HUES6 (cell line): ENCODE measurements at regions not wholly inside any gene's neighbourhood (a gene's known extent, or its start where the extent isn't known, plus 50 kb on each side); places are given as distances from the start of the nearest gene placed in this dataset.

Experiments
- H3K27ac ChIP-seq: 2 replicates; pipeline ENCODE4 v1.7.0; 2013; ENCODE audit warnings: low read depth, mild to moderate bottlenecking, low read length, inconsistent platforms
- H3K27me3 ChIP-seq: 2 replicates; pipeline ENCODE4 v1.6.1; 2013; ENCODE audit warnings: low read length; ENCODE audit not compliant: control insufficient read depth, insufficient read depth
- H3K36me3 ChIP-seq: 2 replicates; pipeline ENCODE4 v1.6.1; 2013; ENCODE audit warnings: low read length; ENCODE audit not compliant: control insufficient read depth, insufficient read depth
- H3K4me1 ChIP-seq: 2 replicates; pipeline ENCODE4 v1.6.1; 2013; ENCODE audit warnings: low read length; ENCODE audit not compliant: control insufficient read depth, insufficient read depth
- H3K4me3 ChIP-seq: 2 replicates; pipeline ENCODE4 v1.5.1; 2013; ENCODE audit warnings: low read depth, low read length
- H3K9ac ChIP-seq: one replicate; pipeline ENCODE4 v1.6.1; 2013; ENCODE audit warnings: mild to moderate bottlenecking, low read length
- H3K9me3 ChIP-seq: 2 replicates; pipeline ENCODE4 v1.6.1; 2013; ENCODE audit warnings: low read depth, low read length; ENCODE audit not compliant: control insufficient read depth, insufficient read depth

DNA sequence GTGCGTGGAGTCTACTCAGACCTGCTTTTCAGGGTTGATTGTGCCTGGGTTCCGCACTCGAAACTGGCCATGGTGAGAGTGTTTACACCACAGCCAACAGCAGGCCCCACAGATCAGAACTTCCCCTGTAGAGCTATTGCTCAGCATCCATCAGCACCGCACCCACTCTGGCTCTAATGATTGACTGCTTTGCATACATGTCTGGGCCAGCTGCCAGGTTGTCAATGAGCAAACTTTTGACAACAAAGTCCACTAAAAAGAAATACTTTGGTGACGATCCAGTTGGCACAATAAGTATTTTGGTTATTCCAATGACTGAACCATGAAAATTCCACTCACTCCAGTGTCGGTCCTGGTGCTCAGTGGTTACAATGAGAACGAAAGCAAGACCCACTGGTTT, 190.7 kb downstream of the FOXL1 start:
- no peak overlapping the region for H3K4me3 ChIP-seq
- no peaks in the 10 kb centered on the region for H3K36me3 ChIP-seq
- no peaks in the 10 kb centered on the region; the same call in 1 of the 2 replicates for H3K9me3 ChIP-seq
- no peak overlapping the region for H3K9ac ChIP-seq
- H3K27me3 ChIP-seq, result no peaks in the 10 kb centered on the region
- H3K27ac ChIP-seq, result no peak overlapping the region
- H3K4me1 ChIP-seq, result peaks cover 18% of the 10 kb centered on the region; the same call in 1 of the 2 replicates

DNA sequence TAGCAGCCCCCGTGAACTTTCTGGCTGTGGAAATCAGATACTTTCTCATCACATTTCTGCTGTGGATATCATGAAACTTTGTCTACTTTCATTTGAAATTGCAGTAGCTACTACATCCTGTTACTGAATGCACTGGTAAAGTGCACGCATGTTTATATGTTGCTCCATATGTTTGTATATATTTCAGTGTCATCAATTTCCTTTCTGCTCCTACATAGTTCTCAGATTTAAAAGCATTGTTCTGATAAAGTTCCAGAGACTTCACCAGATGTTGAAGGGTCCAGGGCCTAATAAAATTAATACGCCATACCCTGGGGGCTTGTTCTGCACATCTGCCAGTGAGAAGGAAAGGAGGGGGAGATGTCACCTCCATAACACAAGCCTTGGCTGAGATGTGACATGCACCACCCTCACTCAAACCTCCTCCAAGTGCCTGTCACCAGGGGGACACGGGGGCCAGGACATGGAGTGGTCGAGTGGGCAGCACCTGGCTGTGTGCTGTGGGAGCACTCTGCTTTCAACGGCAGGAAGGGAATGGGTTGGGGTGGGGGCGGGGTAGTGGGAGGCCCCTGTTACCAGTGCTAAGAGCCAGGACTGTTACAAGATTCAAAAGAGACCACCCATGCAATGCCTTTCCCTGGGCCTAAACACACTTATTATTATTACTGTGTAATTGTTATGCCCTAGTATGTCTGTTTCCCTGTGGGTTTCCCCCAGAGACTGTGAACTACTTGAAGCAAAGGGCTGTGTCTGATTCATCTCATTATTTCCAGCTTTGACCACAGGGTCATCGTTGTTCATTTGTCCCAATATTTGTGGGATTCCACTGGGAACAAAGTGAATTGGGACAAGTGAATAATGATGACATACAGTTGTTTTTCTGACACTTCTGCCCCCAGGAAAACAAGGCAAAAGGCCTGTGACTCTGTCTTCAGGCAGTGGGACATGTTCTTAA, 193.4 kb downstream of the FOXL1 start:
- Histone ChIP-seq H3K9me3 (no peaks in the 10 kb centered on the region; the same call in 1 of the 2 replicates), H3K27ac (no peak overlapping the region), H3K4me3 (no peak overlapping the region), H3K36me3 (no peaks in the 10 kb centered on the region), H3K27me3 (no peaks in the 10 kb centered on the region), H3K4me1 (peaks cover 17% of the 10 kb centered on the region; the same call in 1 of the 2 replicates), H3K9ac (no peak overlapping the region)

DNA sequence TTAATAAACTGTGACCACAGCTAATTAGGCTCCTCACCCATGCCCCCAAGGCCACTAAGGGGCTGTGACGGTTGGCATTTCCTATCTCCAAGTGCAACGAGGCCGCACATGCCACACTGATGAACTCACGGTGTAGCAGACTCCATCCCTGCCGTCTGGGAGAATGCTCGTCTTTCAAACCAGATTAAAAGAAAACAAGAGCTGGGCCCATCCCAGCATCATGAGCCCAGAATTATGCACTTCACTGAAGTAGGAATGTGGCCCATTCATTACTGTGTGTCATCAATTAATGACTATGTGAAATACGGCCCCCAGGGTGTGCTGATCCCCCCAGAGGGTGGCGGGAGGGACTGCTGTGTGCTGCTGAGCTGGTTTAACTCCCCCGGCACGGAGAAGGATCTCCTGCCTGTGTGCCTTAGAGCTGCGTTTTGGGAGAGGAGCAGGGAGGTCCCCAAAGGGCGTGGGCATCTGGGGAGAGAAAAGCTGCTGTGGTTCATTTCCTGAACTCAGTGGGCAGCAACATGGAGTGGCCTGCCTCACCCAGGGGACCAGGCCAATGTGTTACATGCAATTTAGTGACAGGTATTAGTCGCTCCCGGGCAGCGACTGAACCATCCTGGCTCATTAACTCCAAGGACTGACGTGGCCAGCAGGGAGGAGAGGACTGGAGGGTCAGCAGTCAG, 194.5 kb downstream of the FOXL1 start:
- Histone ChIP-seq H3K27me3 (no peaks in the 10 kb centered on the region), H3K4me3 (no peak overlapping the region), H3K4me1 (peaks cover 17% of the 10 kb centered on the region; the same call in 1 of the 2 replicates), H3K36me3 (no peaks in the 10 kb centered on the region), H3K27ac (no peak overlapping the region), H3K9ac (no peak overlapping the region), H3K9me3 (no peaks in the 10 kb centered on the region)

DNA sequence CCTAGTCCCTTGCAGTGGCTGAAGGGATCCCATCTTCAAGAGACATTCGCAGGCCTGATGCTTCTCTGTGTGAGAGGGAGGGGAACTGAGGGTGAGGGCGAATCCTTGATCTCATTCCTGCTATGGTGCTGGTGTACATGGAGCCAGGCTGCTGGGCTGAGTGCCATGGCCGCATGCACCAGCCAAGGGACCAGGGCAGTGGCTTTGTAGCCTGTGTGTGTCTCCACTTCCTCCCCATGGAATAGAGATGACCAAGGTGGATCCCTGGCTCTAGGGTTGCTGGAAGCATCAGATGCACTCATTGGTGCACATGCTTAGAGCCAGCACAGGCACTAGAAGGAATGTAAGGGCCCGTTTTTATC, 195.0 kb downstream of the FOXL1 start:
- peaks cover 17% of the 10 kb centered on the region; the same call in 1 of the 2 replicates for H3K4me1 ChIP-seq
- no peak overlapping the region for H3K27ac ChIP-seq

DNA sequence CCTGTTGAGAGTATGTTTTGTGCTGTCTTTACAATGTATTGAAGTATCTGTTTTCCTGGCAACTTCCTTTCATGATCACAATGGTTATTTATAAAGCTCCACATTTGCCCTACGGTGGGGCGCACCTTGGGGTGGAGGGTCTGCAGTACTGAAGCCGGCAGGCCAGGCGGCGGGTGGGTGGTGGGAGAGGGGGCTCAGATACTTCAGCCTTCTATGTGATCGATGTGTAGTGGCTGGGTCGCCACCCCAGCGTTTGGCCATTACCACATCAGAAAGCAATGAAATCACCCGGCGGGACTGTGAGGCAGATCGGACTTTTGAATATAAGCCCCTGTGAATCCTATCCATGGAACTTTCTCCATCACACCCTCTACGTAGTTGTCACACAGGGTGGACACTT, 196.6 kb downstream of the FOXL1 start:
- Histone ChIP-seq H3K27ac (no peak overlapping the region), H3K9me3 (no peaks in the 10 kb centered on the region), H3K27me3 (no peaks in the 10 kb centered on the region), H3K36me3 (no peaks in the 10 kb centered on the region), H3K4me3 (no peak overlapping the region), H3K9ac (no peak overlapping the region), H3K4me1 (peaks cover 17% of the 10 kb centered on the region; the same call in 1 of the 2 replicates)

More for the DNA sequence above, 195.0 kb downstream of the FOXL1 start:
- H3K27me3 ChIP-seq, result no peaks in the 10 kb centered on the region
- H3K9ac ChIP-seq, result no peak overlapping the region
- H3K9me3 ChIP-seq, result no peaks in the 10 kb centered on the region
- H3K4me3 ChIP-seq, result no peak overlapping the region
- no peaks in the 10 kb centered on the region for H3K36me3 ChIP-seq

DNA sequence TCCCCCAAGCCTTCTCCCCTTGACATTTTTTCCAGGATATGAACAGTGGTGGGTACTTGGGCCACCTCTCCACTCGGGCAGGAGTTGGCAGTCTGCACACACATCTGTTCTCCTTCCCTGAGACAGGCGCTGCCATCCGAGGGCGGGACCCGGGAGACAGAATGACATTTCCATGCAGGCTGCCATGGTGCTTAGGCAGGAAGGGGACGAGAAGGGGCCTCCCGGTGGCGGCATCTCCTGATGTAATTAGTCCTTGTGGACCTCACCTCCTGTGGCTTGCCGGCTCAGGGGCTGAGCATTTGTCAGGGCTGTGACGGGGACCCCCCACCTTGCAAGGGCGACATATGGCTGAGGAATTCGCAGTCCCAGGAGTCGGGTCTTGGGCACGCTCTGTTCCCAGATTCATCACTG, 197.2 kb downstream of the FOXL1 start:
- Histone ChIP-seq H3K36me3 (no peaks in the 10 kb centered on the region), H3K27ac (no peak overlapping the region), H3K4me3 (no peak overlapping the region), H3K9me3 (no peaks in the 10 kb centered on the region), H3K9ac (peak overlapping the region; percentile 16), H3K27me3 (no peaks in the 10 kb centered on the region), H3K4me1 (peaks cover 17% of the 10 kb centered on the region; the same call in 1 of the 2 replicates)

DNA sequence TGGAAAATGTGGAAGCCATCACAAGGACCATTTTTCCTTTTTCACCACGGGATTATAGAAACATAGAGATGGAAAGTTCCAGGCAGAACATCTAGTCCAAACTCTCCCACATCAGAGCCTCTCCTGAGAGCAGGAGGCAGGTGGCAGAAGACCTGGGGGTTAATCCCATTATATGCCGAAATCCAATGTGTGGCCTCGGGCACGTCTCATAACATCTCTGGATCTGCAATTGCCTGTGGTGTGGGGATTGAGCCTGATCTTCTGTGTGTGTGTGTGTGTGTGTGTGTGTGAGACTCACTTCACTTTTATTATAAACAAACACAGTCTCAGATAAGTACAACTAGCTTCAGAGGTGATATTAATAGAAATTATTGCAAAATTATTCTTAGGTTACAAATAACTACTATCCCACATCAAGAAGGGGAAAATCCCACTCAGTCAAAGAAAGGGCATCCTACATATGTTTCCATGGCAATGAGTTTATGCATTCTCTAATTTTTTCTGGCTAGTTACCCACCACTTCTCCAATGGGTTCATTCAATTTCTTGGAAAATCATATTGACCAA, 199.1 kb downstream of the FOXL1 start:
- Histone ChIP-seq H3K9me3 (no peaks in the 10 kb centered on the region), H3K27ac (no peak overlapping the region), H3K27me3 (no peaks in the 10 kb centered on the region), H3K36me3 (no peaks in the 10 kb centered on the region), H3K4me1 (peaks cover 14% of the 10 kb centered on the region; the same call in 1 of the 2 replicates), H3K9ac (no peak overlapping the region), H3K4me3 (no peak overlapping the region)

DNA sequence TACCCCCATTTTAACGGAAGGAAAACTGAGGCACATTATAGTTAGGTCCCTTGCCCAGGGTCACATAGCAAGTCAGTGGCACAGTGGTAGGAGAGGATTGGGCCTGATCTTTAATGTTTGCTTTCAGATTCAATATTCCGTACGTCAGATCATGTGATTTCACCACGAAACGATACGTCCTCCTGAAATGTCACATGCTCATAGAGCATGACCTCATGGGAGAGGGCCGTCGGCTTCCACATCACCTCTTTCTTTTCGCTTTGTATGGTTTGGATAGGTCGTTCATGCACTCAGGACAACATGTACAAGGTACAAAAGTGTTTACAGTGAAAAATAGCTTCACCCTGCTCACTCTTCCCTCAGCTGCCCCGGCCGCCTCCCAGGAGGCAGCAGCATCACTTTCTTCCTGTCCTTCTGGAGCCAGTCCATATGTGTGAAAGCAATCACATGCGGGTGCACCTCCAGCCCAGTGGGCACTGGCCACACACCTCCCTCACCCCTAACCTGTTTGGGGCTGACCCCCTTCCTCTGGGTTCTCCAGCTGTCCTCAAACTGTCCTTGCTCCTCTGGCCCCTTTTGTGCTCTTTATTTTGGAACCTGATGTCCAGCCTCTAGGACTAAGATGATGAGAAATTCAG, 199.9 kb downstream of the FOXL1 start:
- H3K9ac ChIP-seq, result no peak overlapping the region
- no peaks in the 10 kb centered on the region for H3K36me3 ChIP-seq
- peaks cover 7% of the 10 kb centered on the region; the same call in 1 of the 2 replicates for H3K4me1 ChIP-seq
- H3K27me3 ChIP-seq, result no peaks in the 10 kb centered on the region
- H3K9me3 ChIP-seq, result no peaks in the 10 kb centered on the region
- H3K27ac ChIP-seq, result no peak overlapping the region
- H3K4me3 ChIP-seq, result no peak overlapping the region

DNA sequence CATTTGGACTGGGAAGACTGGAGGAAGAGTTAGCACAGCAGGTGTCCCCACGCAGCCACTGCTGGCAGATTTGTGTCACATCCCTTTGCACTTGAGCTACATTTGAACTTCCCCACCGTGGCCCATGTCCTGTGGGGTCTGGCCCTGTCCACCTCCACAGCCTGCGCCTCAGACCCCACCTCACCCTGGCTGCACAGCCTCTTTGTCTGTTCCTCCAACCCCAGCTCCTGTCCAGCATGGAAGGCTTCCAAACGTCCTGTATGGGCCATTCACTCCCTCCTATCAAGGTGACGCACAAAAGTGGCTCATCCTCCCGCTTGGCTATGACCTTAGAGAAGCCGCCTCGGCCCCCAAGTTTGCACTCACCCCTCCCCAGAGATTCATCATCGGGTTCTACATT, 200.6 kb downstream of the FOXL1 start:
- no peak overlapping the region for H3K4me3 ChIP-seq

DNA sequence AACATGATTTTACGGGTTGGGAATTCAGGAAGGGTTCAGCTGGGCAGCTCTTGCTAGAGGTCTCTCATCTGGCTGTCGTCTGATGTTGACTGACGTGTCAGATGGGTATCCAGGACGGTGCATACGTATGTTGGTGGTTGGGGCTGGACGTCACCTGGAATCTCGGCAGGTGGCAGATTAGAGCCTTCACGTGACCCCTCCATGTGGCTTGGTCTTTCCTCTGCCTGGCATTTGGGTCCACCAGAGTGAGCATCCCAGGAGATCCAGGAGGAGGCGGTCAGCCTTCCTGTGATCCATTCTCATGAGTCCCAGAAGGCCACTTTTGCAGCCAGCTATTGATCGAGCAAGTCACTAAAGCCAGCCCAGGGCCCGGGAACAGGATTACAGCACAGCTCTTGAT, 202.7 kb downstream of the FOXL1 start:
- Histone ChIP-seq H3K36me3 (no peaks in the 10 kb centered on the region), H3K27ac (no peak overlapping the region), H3K27me3 (no peaks in the 10 kb centered on the region), H3K4me1 (no peaks in the 10 kb centered on the region; the same call in 1 of the 2 replicates), H3K4me3 (no peak overlapping the region), H3K9ac (no peak overlapping the region), H3K9me3 (no peaks in the 10 kb centered on the region)

More for the DNA sequence above, 200.6 kb downstream of the FOXL1 start:
- Histone ChIP-seq H3K4me1 (peaks cover 6% of the 10 kb centered on the region; the same call in 1 of the 2 replicates), H3K9ac (no peak overlapping the region), H3K27me3 (no peaks in the 10 kb centered on the region), H3K36me3 (no peaks in the 10 kb centered on the region), H3K9me3 (no peaks in the 10 kb centered on the region), H3K27ac (no peak overlapping the region)
